PC-3 (cell line): ENCODE measurements at regions not wholly inside any gene's neighbourhood (a gene's known extent, or its start where the extent isn't known, plus 50 kb on each side); places are given as distances from the start of the nearest gene placed in this dataset.

Source experiments
- ATAC-seq: fragments of 200-7000 bp; cut with Tn5 transposase; 2 replicates; pipeline ENCODE4 v1.9.1; 2020; ENCODE audit warnings: mild to moderate bottlenecking, moderate library complexity
- BruUV-seq: library from RNA; stranded (reverse); fragments of 400-500 nt; replicated peaks from 2 replicates; lab custom pipeline; 2021; lab: Mats Ljungman, UMichigan
- CTCF ChIA-PET: fragments of 300-600 bp; sonication (Branson Sonifier 250); formaldehyde crosslinking; loops from one replicate; lab custom pipeline; 2022; ENCODE audit warnings: antibody characterized with exemption; lab: Charles Lee
- POLR2A ChIA-PET: fragments of 300-600 bp; sonication (Branson Sonifier 250); formaldehyde crosslinking; loops from one replicate; lab custom pipeline; 2022; ENCODE audit warnings: antibody characterized with exemption; ENCODE audit not compliant: unreplicated experiment; lab: Charles Lee
- DNase-seq: peaks from one replicate; pipeline ENCODE4 v3.0.0-alpha.2; 2015
- H2AFZ ChIP-seq: fragments of 300-600 bp; sonication (generic); 2 replicates; pipeline ENCODE4 v1.6.0; 2016; ENCODE audit warnings: antibody characterized with exemption, low read length
- H3F3A ChIP-seq: fragments of 300-600 bp; sonication (generic); one replicate; pipeline ENCODE4 v1.6.0; 2017; ENCODE audit warnings: antibody characterized with exemption, low read length, control low read depth, mild to moderate bottlenecking; ENCODE audit not compliant: unreplicated experiment
- H3K27ac ChIP-seq: fragments of 300-600 bp; sonication (generic); 2 replicates; pipeline ENCODE4 v1.5.1; 2016; ENCODE audit warnings: mild to moderate bottlenecking, low read length
- H3K27me3 ChIP-seq: fragments of 300-600 bp; sonication (generic); 2 replicates; pipeline ENCODE4 v1.6.1; 2016; ENCODE audit warnings: low read length, mixed read lengths
- H3K36me3 ChIP-seq: fragments of 300-600 bp; sonication (generic); 2 replicates; pipeline ENCODE4 v1.6.1; 2016; ENCODE audit warnings: low read depth, mixed run types, low read length, mixed read lengths
- H3K4me1 ChIP-seq: fragments of 300-600 bp; sonication (generic); 2 replicates; pipeline ENCODE4 v1.5.1; 2016; ENCODE audit warnings: low read length; ENCODE audit not compliant: insufficient read depth
- H3K4me2 ChIP-seq: fragments of 300-600 bp; sonication (generic); 2 replicates; pipeline ENCODE4 v1.6.0; 2016; ENCODE audit warnings: low read length
- H3K4me3 ChIP-seq: fragments of 300-600 bp; sonication (generic); 2 replicates; pipeline ENCODE4 v1.5.1; 2016; ENCODE audit warnings: mild to moderate bottlenecking, low read length, mixed read lengths
- H3K79me2 ChIP-seq: fragments of 300-600 bp; sonication (generic); 2 replicates; pipeline ENCODE4 v1.6.1; 2017; ENCODE audit warnings: low read length, mixed read lengths
- H3K9ac ChIP-seq: fragments of 300-600 bp; sonication (generic); 2 replicates; pipeline ENCODE4 v1.6.0; 2016; ENCODE audit warnings: mild to moderate bottlenecking, low read length
- H3K9me2 ChIP-seq: fragments of 300-600 bp; sonication (generic); replicated peaks from 2 replicates; pipeline ENCODE4 v1.6.1; 2016; ENCODE audit warnings: mixed run types, low read length, mixed read lengths
- H3K9me3 ChIP-seq: fragments of 300-600 bp; sonication (generic); 2 replicates; pipeline ENCODE4 v1.6.1; 2016; ENCODE audit warnings: low read length, mixed read lengths
- H4K20me1 ChIP-seq: fragments of 300-600 bp; sonication (generic); 2 replicates; pipeline ENCODE4 v1.6.1; 2016; ENCODE audit warnings: low read length, mixed read lengths
- EZH2 ChIP-seq: fragments of 300-600 bp; sonication (generic); IDR thresholded peaks from one replicate; pipeline ENCODE4 v1.6.1; 2017; ENCODE audit warnings: antibody characterized with exemption, mild to moderate bottlenecking, low read length; ENCODE audit not compliant: unreplicated experiment
- EZH2phosphoT487 ChIP-seq: fragments of 300-600 bp; sonication (generic); IDR thresholded peaks from 2 replicates; pipeline ENCODE4 v1.6.1; 2018; ENCODE audit warnings: mild to moderate bottlenecking, antibody characterized with exemption, low read length, borderline replicate concordance
- intact Hi-C: fragments of 100-400 bp; cut with micrococcal nuclease; formaldehyde crosslinking; loops from 2 replicates; pipeline ENCODE4 v1.9.0; 2023
- TF ChIP-seq, protein P1 (sequence below): fragments of 300-600 bp; sonication (generic); conservative IDR thresholded peaks from 2 replicates; pipeline ENCODE4 v1.5.1; 2017; ENCODE audit warnings: antibody characterized with exemption, low read depth, mild to moderate bottlenecking, low read length

DNA sequence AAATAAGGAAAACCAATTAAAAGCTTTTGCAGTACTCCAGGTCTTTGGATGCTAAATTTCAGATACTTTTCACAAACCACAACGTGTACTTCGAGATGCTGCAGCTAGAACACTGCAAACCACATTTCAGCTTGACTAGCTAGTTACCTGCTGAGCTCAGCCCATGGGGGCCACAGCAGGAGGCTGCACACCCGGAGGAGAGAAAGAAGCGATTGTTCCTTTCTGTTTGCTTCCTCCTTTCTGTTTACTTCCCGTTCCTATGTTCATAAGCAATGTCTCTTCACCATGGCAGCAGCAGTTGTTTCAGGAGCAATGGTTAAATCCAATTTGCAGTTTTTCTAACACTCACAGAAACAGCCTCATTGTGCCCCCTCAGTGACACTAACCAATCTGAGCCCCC, 225.6 kb upstream of the FGGY start:
- no peak overlapping the region for H2AFZ ChIP-seq
- no peak for DNase-seq
- BruUV-seq = no TSS peak
- intact Hi-C loops = loop anchor here (5.0 to 10.0 kb wide), 3 partner anchors 71 to 214 kb away; no protein-coding TSS in a partner anchor
- H3K79me2 ChIP-seq = no peaks in the 10 kb centered on the region
- H3K9me3 ChIP-seq = no peaks in the 10 kb centered on the region
- no peaks in the 10 kb centered on the region for H4K20me1 ChIP-seq
- no peak overlapping the region for H3K9ac ChIP-seq
- H3K4me3 ChIP-seq = no peak overlapping the region
- H3K27me3 ChIP-seq = no peaks in the 10 kb centered on the region
- ChIA-PET POLR2A (interaction anchor here (0.5 to 0.7 kb wide), 4 partner anchors 11 to 225 kb away, joined by 3 to 5 read pairs (median 4); no protein-coding TSS in a partner anchor), CTCF (no interaction called here)
- ATAC-seq = peak; percentile 42; the same call in 1 of the 2 replicates
- H3K9me2 ChIP-seq = no peaks in the 10 kb centered on the region
- H3K4me2 ChIP-seq = no peak overlapping the region
- no peaks in the 10 kb centered on the region for H3K4me1 ChIP-seq
- no peak overlapping the region for H3K27ac ChIP-seq
- H3K36me3 ChIP-seq = no peaks in the 10 kb centered on the region
- TF ChIP-seq EZH2 (no peak), EZH2phosphoT487 (no peak)
- TF ChIP-seq, protein P1, sequence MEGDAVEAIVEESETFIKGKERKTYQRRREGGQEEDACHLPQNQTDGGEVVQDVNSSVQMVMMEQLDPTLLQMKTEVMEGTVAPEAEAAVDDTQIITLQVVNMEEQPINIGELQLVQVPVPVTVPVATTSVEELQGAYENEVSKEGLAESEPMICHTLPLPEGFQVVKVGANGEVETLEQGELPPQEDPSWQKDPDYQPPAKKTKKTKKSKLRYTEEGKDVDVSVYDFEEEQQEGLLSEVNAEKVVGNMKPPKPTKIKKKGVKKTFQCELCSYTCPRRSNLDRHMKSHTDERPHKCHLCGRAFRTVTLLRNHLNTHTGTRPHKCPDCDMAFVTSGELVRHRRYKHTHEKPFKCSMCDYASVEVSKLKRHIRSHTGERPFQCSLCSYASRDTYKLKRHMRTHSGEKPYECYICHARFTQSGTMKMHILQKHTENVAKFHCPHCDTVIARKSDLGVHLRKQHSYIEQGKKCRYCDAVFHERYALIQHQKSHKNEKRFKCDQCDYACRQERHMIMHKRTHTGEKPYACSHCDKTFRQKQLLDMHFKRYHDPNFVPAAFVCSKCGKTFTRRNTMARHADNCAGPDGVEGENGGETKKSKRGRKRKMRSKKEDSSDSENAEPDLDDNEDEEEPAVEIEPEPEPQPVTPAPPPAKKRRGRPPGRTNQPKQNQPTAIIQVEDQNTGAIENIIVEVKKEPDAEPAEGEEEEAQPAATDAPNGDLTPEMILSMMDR = no peak
- H3F3A ChIP-seq = no peaks in the 10 kb centered on the region

DNA sequence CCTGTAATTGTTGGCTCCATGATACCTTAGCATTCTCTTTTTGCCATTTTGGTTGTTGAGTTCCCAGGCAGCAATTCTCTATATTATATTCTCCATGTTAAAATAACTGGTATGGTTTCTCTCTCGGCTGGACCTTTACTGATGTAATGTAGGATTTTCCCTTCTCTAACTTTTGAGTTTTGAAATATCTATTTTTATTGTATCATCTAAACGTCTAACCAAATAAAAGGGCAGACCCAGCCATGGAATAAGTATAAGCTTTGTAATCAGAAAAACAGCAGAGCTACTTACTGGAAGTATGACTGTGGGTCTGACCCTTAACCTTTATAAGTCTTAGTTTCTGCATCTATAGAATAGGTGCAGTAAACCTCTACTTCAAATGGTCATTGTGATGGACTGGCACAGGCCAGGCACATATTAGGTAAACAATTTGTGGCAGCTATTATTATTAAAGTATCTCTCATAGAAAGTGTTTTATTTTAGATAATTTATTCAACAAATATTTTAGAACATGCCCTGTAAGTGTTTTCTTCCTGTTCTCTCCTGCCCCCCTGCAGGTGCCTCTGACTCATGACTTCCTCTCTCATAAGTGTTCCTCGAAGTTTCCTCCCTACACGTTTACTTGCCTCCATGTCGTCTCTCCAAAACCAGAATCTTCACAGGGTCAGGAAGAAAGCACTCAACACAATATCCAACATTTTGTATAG, 224.9 kb upstream of the FGGY start:
- Histone ChIP-seq H3K27ac (no peak overlapping the region), H2AFZ (peak overlapping the region; percentile 49; the same call in 1 of the 2 replicates), H3K4me3 (no peak overlapping the region), H3K27me3 (no peaks in the 10 kb centered on the region), H3K9me3 (no peaks in the 10 kb centered on the region), H3K36me3 (no peaks in the 10 kb centered on the region), H3K9me2 (no peaks in the 10 kb centered on the region), H3K4me2 (no peak overlapping the region; the same call in 1 of the 2 replicates), H3F3A (no peaks in the 10 kb centered on the region), H3K4me1 (no peaks in the 10 kb centered on the region), H3K79me2 (no peaks in the 10 kb centered on the region), H3K9ac (no peak overlapping the region), H4K20me1 (no peaks in the 10 kb centered on the region)
- ATAC-seq (0 out of 2 replicates have a peak, but pooled peaks have one; percentile 54), DNase-seq (peak; percentile 7)
- POLR2A ChIA-PET = no interaction called here
- no peak for TF ChIP-seq EZH2
- no peak for TF ChIP-seq EZH2phosphoT487
- TF ChIP-seq, protein P1 = no peak
- no TSS peak for BruUV-seq
- CTCF ChIA-PET = no interaction called here
- intact Hi-C loops = loop anchor here (5.0 to 10.0 kb wide), 3 partner anchors 70 to 213 kb away; no protein-coding TSS in a partner anchor

DNA sequence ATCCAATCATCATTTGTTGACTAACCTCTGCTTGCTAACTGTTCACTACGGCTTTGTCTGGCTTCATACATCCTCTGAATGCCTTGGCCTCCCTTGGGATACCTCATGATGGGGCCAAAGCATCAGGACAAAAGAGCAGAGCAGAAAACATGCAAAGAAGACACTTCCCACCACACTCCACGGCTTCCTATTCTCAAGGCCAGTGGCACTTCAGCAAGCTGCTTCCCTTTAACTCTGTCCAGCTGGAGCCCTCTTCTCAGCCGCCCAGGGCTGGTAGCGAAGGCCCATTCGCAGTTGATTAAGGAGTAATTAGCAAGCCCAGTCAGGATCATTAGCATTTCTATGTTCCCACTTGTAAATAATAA, 224.3 kb upstream of the FGGY start:
- DNase-seq (no peak), ATAC-seq (no peak)
- no peak overlapping the region for H3K27ac ChIP-seq
- no peak overlapping the region for H3K9ac ChIP-seq
- H3F3A ChIP-seq = no peaks in the 10 kb centered on the region
- BruUV-seq = no TSS peak
- no peaks in the 10 kb centered on the region for H4K20me1 ChIP-seq
- no peaks in the 10 kb centered on the region for H3K9me3 ChIP-seq
- intact Hi-C loops = loop anchor here (5.0 to 10.0 kb wide), 3 partner anchors 70 to 212 kb away; no protein-coding TSS in a partner anchor
- H3K9me2 ChIP-seq = no peaks in the 10 kb centered on the region
- no peaks in the 10 kb centered on the region for H3K27me3 ChIP-seq
- ChIA-PET POLR2A (no interaction called here), CTCF (no interaction called here)
- TF ChIP-seq, protein P1 = no peak
- TF ChIP-seq EZH2phosphoT487 = no peak
- TF ChIP-seq EZH2 = no peak
- H3K4me3 ChIP-seq = no peak overlapping the region
- H2AFZ ChIP-seq = peak overlapping the region; percentile 49; the same call in 1 of the 2 replicates
- no peaks in the 10 kb centered on the region for H3K36me3 ChIP-seq
- H3K79me2 ChIP-seq = no peaks in the 10 kb centered on the region
- H3K4me1 ChIP-seq = no peaks in the 10 kb centered on the region
- no peak overlapping the region; the same call in 1 of the 2 replicates for H3K4me2 ChIP-seq
